RWPE2 (cell line): ENCODE measurements at regions not wholly inside any gene's neighbourhood (a gene's known extent, or its start where the extent isn't known, plus 50 kb on each side); places are given as distances from the start of the nearest gene placed in this dataset.

Experiments
- ATAC-seq: fragments of 200-7000 bp; cut with Tn5 transposase; 3 replicates; pipeline ENCODE4 v1.9.1; 2021; ENCODE audit warnings: low read depth
- DNase-seq: peaks from one replicate; pipeline ENCODE4 v3.0.0-alpha.2; 2020; ENCODE audit warnings: low spot score
- H3K27ac ChIP-seq: fragments of 450-650 bp; 2 replicates; pipeline ENCODE4 v1.5.1; 2017; ENCODE audit warnings: mild to moderate bottlenecking; ENCODE audit not compliant: poor library complexity, severe bottlenecking
- H3K27me3 ChIP-seq: fragments of 250-450 bp; sonication (Bioruptor Pico); 2 replicates; pipeline ENCODE4 v1.5.1; 2021; ENCODE audit warnings: mild to moderate bottlenecking, moderate library complexity; ENCODE audit not compliant: insufficient read depth, poor library complexity, severe bottlenecking
- H3K36me3 ChIP-seq: fragments of 250-450 bp; sonication (Bioruptor Pico); 2 replicates; pipeline ENCODE4 v1.5.1; 2020; ENCODE audit warnings: low read depth, mild to moderate bottlenecking, moderate library complexity
- H3K4me1 ChIP-seq: fragments of 250-450 bp; sonication (Bioruptor Pico); 2 replicates; pipeline ENCODE4 v1.5.1; 2021; ENCODE audit warnings: mild to moderate bottlenecking, moderate library complexity; ENCODE audit not compliant: insufficient read depth, poor library complexity, severe bottlenecking
- H3K4me3 ChIP-seq: fragments of 250-450 bp; sonication (Bioruptor Pico); 2 replicates; pipeline ENCODE4 v1.5.1; 2021; ENCODE audit warnings: mild to moderate bottlenecking, moderate library complexity; ENCODE audit not compliant: severe bottlenecking
- H3K9me3 ChIP-seq: fragments of 250-450 bp; sonication (Bioruptor Pico); 2 replicates; pipeline ENCODE4 v1.5.1; 2021; ENCODE audit warnings: mild to moderate bottlenecking, moderate library complexity; ENCODE audit not compliant: severe bottlenecking
- CTCF ChIP-seq: fragments of 450-650 bp; IDR thresholded peaks from one replicate; pipeline ENCODE4 v1.5.1; 2017; ENCODE audit warnings: mild to moderate bottlenecking, moderate library complexity; ENCODE audit not compliant: poor library complexity, severe bottlenecking

GRCh38 chr18:29531746-29532145 is 1354.8 kb upstream of the CDH2 start:
- no peak for DNase-seq
- ATAC-seq: no peak
- Histone ChIP-seq H3K9me3 (no peaks in the 10 kb centered on the region), H3K4me1 (no peaks in the 10 kb centered on the region), H3K27ac (no peak overlapping the region), H3K27me3 (no peaks in the 10 kb centered on the region), H3K36me3 (no peaks in the 10 kb centered on the region), H3K4me3 (no peak overlapping the region)
- no peak for TF ChIP-seq CTCF

- no peaks in the 10 kb centered on the region for H3K9me3 ChIP-seq
- H3K27ac ChIP-seq: no peak overlapping the region
- H3K36me3 ChIP-seq: no peaks in the 10 kb centered on the region
- DNase-seq (no peak), ATAC-seq (no peak)
- H3K4me3 ChIP-seq: no peak overlapping the region
- H3K27me3 ChIP-seq: no peaks in the 10 kb centered on the region
- H3K4me1 ChIP-seq: no peaks in the 10 kb centered on the region
- TF ChIP-seq CTCF: no peak
Observed at GRCh38 chr18:29523371-29523770, 1346.4 kb upstream of the CDH2 start.

GRCh38 chr18:29512761-29513160 is 1335.8 kb upstream of the CDH2 start:
- DNase-seq (no peak), ATAC-seq (no peak)
- Histone ChIP-seq H3K27ac (no peak overlapping the region), H3K27me3 (no peaks in the 10 kb centered on the region), H3K4me3 (no peak overlapping the region), H3K4me1 (no peaks in the 10 kb centered on the region), H3K36me3 (no peaks in the 10 kb centered on the region), H3K9me3 (no peaks in the 10 kb centered on the region)
- TF ChIP-seq CTCF: no peak

- no peaks in the 10 kb centered on the region for H3K9me3 ChIP-seq
- ATAC-seq: no peak
- DNase-seq: no peak
- no peaks in the 10 kb centered on the region for H3K36me3 ChIP-seq
- H3K27me3 ChIP-seq: no peaks in the 10 kb centered on the region
- H3K4me3 ChIP-seq: no peak overlapping the region
- H3K27ac ChIP-seq: no peak overlapping the region
- no peak for TF ChIP-seq CTCF
- H3K4me1 ChIP-seq: no peaks in the 10 kb centered on the region
Observed at GRCh38 chr18:29512203-29512602, 1335.3 kb upstream of the CDH2 start.

- DNase-seq: no peak
- Histone ChIP-seq H3K36me3 (0 out of 2 replicates have a peak, but pooled peaks cover 4% of the 10 kb centered on the region), H3K27me3 (no peaks in the 10 kb centered on the region), H3K4me3 (no peak overlapping the region), H3K9me3 (no peaks in the 10 kb centered on the region), H3K4me1 (peaks cover 18% of the 10 kb centered on the region), H3K27ac (peak overlapping the region; percentile 66)
- TF ChIP-seq CTCF: no peak
- peak; percentile 95 for ATAC-seq
Observed at GRCh38 chr18:29501952-29502351, 1325.0 kb upstream of the CDH2 start.
